GM19324 (cell line): ENCODE measurements at regions not wholly inside any gene's neighbourhood (a gene's known extent, or its start where the extent isn't known, plus 50 kb on each side); places are given as distances from the start of the nearest gene placed in this dataset.

Source experiments
- ATAC-seq: cut with Tn5 transposase; IDR thresholded peaks from one replicate; pipeline ENCODE4 v1.9.1; 2021; ENCODE audit warnings: mild to moderate bottlenecking, moderate library complexity; ENCODE audit not compliant: unreplicated experiment, low FRiP score

DNA sequence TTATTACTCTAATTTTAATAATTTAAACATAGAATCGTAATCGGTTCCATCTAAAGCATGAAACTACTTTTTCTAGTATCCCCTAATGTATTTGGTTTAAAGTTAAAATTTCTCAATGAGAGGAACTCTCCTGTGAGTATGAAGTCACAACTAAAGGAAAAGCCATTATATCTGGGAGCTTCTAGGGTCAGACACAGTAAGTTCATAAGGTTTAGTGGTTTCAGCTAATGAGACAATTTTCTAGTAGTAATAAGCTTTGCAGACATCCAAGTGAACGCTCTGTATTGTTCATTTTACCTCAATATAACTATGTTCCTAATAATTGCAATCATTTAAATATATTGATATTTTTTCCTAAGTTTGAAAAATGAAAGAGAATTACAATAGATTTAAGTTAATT lies 364.4 kb upstream of the CDH9 start:
- no peak for ATAC-seq

DNA sequence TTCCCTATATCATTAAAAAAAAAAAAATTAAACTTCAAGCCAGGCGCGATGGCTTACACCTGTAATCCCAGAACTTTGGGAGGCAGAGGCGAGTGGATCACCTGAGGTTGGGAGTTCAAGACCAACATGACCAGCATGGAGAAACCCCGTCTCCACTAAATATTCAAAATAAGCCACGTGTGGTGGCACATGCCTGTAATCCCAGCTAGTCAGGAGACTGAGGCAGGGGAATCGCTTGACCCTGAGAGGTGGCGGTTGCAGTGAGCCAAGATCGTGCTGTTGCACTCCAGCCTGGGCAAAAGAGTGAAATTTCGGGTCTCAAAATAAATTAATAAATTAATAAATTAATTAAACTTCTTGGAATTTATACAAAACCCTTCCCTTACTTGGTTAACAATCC lies 358.6 kb upstream of the CDH9 start:
- no peak for ATAC-seq

DNA sequence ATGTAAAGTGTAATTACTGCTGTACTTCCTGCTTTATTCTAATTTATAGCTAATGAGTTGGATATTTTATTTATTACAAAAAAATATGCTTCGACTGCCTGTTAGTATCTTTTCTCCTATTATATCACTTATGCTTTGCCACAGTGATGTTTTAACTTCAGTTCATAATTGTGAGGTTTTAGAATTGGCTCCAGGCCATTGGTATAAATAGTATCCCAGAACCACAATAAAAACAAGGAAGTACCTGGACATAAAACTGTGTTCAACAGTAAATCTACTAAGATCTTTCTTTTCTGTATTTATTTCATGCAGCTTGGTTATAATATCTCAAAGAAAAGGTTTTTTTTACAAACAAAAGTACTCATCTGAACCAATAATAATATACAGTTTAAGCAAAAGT lies 354.3 kb upstream of the CDH9 start:
- no peak for ATAC-seq

DNA sequence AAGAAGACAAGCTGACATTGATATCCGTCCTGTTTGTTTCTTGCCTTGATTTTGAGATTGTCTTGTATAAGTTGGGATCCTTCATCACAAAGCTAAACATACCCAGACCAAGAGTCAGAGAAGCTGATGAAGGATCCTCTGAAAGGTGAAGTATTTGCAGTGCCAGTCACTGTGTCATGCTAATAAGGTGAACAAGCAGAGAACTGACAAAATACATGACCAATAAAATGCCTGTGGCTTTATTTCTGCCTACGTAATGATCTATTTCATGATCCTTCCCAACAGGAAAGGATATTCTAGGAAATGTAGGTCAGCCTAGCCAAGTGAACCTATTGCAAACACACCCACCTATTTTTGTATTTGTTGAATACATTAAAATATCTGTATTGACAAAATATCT lies 351.3 kb upstream of the CDH9 start:
- no peak for ATAC-seq

DNA sequence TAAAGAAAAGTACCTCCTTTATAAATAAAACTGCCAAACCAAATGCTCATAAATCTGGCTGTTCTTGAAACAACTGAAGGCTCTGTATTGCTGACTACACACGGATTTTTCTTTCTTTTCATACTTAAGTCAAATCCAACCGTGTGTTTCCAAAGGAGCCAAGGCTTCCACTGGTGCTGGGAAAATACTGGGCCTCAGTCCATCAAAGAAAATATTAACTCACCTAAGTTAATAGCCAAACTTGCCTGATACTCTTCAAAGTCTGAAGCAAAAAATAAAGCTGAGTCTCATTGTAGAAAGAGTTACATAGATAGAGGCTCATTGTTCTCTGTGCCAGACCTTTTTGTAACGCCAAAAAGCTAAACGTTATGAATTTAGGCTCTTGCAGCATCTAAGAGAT lies 350.4 kb upstream of the CDH9 start:
- ATAC-seq = no peak

DNA sequence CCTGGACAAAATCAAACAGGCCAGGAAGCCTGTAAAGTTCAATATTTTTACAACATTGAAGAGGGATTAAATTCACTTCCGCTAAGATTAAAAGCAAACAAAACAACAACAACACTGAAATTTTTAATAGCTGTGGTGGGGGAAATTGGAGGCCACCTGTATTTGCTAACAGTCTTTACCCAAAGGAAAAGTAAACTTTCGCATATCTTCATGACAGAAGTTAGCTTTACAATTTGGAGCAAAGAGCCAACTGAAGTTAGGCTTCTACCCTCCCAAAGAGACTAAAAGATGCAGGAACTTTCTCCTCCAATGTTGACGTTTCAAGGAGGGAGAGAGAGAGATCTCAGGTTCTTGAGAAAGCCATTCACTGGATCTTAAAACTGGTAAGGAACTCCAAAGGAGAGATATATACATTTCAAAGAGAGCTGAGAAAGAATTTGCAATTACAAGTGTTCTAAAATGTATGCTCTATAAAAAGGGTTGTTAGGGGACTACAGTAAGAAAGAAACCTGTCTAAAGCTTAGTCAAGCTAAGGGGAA lies 349.2 kb upstream of the CDH9 start:
- ATAC-seq = no peak

DNA sequence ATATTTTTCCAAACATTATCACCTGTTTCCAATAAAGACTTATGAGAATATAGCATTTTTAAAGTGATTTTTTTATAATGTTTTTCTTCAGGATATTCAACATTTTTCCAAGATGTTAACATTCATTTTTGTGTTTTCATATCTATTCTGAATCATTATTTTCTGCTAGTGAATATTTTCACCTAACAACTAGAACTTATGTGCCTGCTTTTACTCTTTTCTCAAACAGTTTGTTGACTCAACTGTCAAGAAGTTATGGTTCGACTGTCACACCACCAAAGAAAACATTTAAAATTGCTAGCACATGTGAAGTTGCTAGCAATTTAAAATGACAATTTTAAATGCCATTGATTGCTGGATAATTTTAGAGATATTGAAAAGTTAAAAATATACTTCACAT lies 343.3 kb upstream of the CDH9 start:
- ATAC-seq = no peak

DNA sequence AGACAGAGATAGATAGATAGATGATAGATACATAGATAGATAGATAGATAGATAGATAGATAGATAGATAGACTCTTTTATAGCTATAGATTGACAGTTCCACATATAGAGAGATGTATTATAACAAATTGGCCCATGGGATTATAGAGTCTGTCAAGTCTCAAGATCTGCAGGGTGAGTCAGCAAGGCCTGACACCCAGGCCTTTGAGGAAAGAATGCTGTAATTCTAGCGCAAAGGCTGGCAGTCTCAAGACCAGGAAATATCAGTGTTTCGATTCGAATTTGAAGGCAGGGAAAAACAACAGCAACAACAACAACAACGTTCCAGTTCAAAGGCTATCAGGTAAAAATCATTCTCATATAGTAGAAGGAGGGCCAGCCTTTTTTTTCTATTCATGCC lies 339.2 kb upstream of the CDH9 start:
- ATAC-seq = no peak

DNA sequence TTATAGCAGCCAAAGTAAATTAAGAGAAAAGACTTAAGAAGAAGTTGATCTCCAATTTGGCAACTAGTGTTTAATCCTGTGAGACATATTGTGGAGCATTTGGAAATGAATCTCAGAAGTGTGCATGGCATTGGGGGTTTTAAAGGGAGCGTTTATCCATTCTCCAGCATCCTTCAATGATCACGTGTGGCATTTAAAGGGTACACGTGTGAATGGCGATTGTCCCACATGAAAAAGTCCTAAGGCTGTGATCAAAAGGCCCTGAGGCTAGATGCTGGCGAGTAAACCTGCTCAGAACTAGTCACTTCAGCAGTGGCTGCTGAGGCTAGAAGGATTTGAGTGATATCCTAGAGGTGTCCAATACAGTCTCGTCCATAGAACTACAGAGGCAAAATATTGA lies 315.6 kb upstream of the CDH9 start:
- no peak for ATAC-seq

DNA sequence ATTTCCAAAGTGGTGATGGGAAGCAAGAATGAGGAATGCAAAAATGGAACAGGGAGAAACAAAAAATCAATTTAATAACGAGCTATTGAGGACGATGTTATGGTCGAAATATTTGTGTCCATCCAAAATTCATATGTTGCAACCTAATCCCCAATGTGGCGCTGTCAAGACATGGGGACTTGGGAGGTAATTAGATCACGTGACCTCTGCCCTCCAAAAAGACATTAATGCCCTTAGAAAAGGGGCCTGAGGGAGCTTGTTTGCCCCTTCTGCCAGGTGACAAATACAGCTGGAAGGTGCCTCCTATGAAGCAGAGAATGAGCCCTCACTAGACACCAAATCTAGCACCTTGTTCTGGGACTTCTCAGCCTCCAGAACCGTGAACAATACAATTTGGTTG lies 315.2 kb upstream of the CDH9 start:
- ATAC-seq = no peak

DNA sequence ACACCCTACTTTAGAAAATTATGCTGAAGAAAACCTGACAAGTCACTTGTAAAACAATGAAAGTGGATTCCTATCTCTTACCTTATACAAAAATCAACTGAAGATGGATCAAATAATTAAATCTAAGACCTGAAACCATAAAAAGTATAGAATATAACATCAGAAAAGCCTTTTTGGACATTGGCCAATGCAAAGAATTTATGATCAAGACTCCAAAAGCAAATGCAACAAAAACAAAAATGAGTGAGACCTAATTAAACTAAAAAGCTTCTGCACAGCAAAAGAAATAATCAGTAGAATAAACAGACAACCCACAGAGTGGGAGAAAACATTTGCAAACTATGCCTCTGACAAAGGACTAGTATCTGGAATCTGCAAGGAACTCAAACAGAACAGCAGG lies 303.0 kb upstream of the CDH9 start:
- ATAC-seq = no peak

DNA sequence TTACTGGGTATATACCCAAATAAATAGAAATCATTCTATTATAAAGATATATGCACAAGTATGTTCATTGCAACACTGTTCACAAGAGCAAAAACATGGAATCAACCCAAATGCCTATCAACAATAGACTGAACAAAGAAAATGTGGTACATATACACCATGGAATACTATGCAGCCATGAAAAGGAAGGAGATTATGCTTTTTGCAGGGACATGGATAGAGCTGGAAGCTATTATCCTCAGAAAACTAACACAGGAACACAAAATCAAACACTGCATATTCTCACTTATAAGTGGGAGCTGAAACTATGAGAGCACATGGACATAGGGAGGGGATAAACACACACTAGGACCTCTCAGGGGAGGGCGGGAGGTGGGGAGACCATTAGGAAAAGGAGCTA lies 298.4 kb upstream of the CDH9 start:
- no peak for ATAC-seq

DNA sequence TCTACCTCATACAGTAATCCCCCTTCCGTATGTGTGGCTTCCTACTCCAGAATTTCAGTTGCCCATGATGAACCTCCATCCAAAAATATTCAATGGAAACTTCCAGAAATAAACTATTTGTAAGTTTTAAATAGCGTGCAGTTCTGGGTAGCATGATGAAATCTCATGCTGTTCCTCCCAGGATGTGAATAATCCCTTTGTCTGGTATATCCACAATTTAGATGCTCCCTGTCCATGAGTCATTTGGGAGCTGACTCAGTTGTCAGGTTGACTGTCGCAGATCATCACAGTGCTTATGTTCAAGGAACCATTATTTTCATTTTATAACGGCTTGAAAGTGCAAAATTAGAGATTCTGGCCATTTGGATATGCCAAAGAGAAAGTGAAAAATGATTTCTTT lies 290.1 kb upstream of the CDH9 start:
- ATAC-seq = no peak

DNA sequence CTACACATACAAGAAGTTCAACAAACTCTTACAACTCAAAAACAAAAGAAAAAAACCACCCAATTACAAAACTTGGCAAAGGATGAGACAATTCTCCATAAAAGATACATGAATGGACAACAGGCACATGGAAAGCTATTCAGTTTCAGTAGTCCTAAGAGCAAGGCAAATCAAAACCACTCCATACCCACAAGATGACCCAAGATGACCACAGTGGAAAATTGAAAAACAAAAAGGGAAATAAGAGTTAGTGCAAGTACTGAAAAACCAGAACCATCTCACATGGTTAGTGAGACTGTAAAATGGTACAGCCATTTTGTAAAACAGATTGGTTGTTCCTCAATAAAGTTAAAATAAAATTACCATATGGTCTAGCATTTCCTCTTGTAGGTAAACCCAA lies 287.1 kb upstream of the CDH9 start:
- no peak for ATAC-seq

DNA sequence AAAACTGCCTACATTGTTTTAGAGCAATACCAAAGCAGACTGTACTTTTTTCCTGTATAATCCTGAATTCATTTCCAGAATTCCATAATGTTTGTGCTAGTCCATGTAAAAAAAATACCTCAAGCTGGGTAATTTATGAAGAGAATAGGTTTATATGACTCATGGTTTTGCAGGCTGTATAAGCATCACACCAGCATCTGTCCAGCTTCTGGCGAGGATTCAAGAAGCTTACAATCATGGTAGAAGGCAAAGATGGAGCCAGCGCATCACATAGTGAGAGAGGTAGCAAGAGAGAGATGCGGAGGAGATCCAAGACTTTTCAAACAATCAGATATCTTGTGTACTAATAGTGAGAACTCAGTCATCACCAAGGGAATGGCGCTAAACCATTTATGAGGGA lies 280.3 kb upstream of the CDH9 start:
- no peak for ATAC-seq

DNA sequence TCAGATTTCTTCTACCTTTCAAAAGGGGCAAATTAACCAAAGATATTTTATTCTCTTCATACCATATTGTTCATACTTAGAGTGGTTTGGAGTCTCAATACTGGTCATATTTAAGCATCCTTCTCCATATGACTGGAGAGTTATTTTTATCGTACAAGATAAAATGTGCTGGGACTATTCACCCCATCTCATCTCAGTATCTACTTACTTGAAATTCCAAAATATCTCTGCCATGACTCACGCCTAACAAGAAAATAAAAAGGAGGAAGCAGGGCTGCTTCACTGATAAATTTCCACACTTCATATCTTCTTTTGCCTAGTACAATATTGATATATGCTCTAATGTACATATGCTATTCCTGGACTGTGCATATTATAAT lies 277.9 kb upstream of the CDH9 start:
- no peak for ATAC-seq

DNA sequence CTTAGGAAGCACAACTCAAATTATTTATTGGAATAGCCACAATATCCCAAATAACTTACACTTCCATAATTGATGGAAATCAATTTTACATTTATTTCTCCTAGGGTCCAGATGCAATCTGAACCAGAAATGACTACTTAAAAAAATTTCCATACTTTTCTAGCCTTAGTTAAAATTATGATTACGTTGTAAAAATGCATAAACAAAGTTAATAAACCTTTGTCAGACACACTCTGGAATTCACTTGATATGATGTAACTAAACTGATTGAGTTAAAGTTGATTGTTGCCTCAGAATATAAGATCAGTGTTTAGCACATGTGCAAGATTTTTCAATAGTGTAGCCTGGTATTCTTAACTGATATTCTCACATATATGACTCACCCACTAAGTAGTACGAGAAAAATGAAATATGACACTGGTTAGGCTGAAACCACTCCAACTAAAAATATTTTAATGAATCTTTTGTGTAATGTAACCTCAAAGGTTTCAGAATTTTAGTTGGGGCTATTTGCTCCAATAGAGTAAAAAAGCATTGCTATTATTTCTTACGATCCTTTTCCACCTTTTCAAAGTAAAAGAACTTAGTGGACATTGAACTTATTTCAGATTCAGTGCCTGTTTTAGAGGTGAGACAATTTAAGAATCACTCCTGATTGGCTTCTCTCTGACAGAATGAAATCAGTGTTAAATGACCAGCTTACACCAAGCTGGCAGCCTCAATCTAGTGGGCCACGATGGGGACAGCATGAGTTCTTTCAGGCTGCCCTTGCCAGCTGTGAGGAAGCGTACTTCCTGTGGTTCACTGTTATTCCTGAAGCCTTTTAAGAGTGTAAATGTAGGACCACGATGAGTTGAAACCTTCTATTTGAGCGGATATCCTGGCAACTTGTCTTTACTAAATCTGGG lies 277.2 kb upstream of the CDH9 start:
- ATAC-seq = no peak

DNA sequence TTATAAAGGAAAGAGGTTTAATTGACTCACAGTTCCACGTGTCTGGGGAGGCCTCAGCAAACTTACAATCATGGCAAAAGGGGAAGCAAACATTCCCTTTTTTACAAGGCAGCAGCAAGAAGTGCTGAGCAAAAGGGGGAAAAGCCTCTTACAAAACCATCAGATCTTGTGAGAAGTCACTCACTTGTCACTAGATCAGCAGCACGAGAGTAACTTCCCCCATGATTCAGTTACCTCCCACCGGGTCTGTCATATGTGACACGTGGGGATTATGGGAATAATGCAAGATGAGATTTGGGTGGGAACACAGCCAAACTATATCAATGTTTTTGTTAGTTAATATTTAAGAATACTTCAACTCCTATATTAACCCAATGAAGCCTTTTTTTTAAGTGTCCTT lies 275.2 kb upstream of the CDH9 start:
- no peak for ATAC-seq

DNA sequence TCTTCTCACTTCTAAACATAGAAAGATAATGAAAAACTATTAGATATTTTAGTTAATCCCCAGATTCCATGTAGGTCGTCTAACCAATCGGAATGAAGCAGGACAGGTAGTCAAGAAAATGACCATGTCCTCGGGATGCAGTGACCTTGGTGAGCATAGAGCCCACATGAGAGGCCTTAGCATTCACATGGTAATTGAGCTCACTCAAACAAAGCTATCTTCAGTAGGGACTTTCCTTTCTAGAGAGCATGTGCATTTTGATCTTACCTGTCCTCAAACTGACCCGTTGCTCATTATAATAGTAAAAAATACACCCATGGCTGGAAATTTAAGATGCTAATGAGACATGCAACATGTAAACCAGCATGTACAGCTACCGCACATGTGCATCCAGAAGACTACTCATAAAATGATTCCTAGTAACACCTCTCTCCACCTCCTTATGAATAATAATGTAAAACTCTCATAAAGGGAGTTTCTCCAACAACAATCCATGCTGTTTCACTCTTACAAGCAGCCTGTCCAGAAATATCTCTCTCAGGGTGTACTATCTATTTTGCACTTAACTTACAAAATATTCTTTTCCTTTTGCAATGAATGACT lies 274.0 kb upstream of the CDH9 start:
- ATAC-seq = no peak

DNA sequence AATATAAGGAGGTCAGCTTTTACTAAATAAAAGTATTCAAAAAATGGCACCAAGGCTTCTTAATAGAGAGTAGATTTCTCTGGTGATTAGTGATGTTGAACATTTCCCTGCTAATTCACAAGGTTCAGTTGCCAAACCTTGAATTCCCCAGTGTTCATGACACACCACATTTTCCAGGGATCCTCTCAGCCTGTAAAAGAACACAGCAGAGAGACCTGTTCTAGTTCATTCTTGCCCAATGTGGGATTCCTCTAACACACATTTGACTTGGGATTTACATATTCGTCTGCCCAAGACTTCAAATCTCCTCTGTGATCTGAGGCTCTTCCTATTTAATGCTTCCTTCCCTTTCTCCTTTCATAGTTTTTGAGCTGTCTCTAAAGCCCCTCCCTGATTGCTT lies 273.2 kb upstream of the CDH9 start:
- ATAC-seq = no peak

DNA sequence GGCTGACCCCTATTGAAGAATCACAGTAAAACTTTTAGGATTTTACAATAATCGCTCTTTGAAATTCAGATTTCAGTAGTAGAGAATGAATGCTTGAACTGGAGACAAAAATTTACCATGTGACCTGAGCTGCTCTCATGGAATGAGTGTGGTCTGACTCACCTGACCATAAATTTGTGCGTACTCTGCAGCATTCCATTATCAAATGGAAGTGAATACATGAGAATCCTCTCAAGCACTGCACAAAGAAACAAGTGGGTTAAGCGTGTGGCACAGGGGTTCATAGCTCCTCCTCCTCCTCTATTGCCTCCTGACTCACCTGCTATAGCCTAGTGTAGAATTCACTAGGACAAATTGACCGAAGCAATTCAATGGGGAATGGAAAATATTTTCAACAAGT lies 269.8 kb upstream of the CDH9 start:
- no peak for ATAC-seq

DNA sequence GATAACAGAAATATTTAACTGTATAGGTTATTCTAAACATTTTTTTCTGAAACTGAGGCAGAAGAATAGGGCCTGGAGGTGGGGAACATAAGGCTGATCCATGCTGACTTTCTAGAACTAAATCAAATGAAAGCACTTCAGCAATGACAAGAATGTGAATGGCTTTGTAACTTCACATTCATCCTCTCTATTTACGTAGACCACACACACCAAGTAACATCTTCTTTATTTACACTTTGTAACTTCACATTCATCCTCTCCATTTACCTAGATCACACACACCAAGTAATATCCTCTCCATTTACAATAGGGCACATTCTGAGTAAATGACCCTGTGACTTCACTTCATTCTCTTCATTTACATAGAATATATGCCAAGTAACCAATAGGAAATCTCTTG lies 251.8 kb upstream of the CDH9 start:
- ATAC-seq = no peak
